ENCODE measurements at regions not wholly inside any gene's neighbourhood (a gene's known extent, or its start where the extent isn't known, plus 50 kb on each side); places are given as distances from the start of the nearest gene placed in this dataset.
"Not testable (repeated sequence)": the region's sequence is repeated elsewhere in the genome, so short reads cannot be mapped to it uniquely, and the experiment has no call there.

DNA sequence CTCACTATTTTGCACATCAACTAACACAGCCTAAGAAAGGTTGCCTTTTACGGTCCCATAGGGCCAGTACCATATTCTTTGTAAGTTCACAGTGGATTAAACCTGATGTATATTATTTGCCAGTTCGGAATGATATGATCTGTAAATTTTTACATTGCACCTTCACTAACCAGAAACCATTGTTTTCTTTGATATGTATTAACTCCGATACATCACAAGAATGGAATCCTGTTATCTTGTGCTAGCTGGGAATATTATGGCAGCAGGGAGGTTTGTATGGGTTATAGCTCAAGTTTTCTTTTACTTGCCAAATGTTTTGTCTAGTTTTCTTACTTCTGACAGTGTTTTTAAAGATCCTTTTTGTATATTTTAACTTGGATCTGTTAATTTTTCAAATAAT is 51.4 kb upstream of the S1PR1 start:
- no peak for DNase-seq

DNA sequence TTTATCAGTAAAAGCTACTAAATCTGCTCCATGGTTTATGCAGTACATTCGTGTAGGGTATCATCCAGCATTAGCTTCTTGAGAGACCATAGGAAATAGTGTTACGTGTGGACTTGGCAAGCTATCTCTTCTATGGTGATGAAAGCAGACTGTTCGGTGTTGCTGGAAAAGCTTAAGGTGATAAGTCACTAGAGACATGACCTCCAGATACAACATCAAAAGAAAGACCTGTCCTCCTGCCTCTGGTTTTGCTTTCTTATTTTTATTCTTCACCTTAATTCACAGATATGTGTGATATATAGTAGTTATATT is 53.5 kb upstream of the S1PR1 start:
- no peak for DNase-seq

GRCh38 chr1:101182627-101183387 is 54.0 kb upstream of the S1PR1 start:
- DNase-seq, result no peak

- no peak for DNase-seq
Measured at GRCh38 chr1:101181930-101182329, 54.9 kb upstream of the S1PR1 start.

DNA sequence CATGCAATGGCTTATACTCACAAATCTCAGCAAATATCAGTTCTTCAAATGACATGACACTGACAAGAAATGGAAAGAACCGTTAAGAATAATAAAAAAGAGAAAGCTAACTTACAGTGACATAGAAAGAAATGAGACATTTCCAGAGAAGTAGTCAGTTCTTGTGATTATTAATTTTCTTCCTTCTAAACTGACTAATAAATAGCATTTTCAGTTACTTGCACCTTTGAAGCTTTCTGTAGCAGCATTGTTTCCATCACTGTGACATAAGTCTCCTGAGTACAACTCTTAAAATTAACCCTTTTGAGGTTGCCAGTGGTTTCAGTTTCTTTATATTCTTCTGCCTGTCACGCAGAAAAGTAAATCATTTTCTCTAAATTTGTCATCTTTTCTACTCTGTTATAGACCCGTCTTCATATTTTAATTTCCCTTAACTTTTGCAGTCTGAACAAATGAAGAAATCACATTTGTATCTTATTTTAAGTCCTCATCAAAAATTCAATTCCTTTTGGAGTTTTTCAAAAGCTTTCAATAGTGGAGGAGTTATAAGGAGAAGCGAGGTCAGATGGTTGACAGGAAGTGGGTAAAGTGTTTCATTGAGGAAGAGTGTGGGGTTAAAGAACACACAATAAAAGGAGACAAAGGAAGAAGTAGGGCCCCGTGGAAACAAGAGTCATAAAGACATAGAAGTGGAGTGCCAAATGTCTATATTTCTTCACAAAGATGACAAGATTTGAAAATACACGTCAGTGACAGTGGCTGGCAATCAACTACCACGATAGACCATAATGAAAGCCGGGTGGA is 57.9 kb upstream of the S1PR1 start:
- DNase-seq, result no peak

GRCh38 chr1:101178341-101178687 is 58.5 kb upstream of the S1PR1 start:
- no peak for DNase-seq

DNA sequence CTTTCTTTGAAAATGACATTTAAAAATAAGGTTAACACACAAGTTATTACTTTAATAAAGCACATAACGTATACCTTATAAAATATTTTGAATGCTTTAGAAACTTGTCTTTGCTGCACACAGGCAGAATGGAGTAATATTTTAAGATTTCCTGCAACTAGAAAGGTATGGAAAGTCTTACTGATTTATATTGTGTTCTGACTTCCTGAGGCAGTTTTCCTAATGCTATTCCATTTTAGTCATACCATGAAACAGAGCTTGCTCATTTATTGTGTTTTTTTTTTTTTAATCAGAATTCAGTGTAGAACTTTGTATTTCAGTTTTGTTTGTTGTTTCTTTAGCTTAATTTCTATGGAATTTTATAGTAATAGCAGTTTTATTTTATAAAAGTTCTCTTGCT is 60.9 kb upstream of the S1PR1 start:
- no peak for DNase-seq

DNA sequence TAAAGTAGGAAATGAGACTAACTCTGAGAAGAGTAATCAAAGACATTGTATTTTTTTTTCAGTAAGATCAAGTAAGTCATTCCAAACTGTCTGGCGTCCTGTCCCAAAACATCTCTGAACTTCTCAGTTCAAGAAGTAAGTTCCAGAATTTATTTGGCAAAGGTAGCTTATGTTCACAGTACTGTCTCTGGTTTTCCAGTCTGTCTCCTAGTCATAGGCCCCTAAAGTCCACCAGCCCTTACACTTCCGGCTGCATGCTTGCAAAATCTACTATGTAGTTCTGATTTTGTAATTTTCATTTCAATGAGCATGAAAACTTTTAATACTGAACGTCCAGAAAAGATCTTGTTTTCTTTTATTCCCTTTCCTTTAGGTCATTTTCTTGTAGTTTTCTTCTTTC is 61.4 kb upstream of the S1PR1 start:
- no peak for DNase-seq

DNA sequence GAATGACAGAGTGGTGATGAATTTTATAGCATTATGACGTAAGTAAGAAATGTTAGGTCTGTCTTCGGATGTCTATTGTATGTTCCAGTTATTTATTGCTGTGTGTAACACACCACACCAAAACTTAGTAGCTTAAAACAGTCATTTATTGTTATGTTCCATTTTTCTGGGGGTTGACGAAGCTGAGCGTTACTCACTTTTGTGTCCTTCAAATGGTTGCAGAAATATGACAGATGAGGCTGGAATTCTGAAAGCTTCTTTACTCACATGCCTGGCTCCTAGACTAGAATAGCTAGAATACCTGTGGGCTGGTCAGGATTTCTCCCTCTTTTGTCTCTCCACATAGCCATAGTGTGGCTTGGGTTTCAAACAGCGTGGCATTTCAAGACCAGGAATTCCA is 62.1 kb upstream of the S1PR1 start:
- DNase-seq, result no peak

DNA sequence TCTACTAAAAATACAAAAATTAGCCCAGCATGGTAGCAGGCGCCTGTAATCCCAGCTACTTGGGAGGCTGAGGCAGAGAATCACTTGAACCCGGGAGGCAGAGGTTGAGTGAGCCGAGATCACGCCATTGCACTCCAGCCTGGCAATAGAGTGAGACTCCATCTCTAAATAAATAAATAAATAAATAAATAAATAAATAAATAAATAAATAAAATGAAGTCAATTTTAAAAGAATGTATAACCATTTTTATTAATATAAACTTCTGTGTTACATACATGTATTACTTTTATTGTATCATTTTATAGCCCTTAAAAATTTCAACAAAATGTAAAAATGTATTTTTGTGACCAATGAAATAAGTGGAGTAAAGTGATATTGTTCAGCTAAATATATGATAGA is 62.5 kb upstream of the S1PR1 start:
- DNase-seq, result not testable (repeated sequence)

- DNase-seq, result no peak
Measured at GRCh38 chr1:101170506-101171050, 66.2 kb upstream of the S1PR1 start.

- no peak for DNase-seq
Measured at GRCh38 chr1:101167891-101168290, 68.9 kb upstream of the S1PR1 start.

DNA sequence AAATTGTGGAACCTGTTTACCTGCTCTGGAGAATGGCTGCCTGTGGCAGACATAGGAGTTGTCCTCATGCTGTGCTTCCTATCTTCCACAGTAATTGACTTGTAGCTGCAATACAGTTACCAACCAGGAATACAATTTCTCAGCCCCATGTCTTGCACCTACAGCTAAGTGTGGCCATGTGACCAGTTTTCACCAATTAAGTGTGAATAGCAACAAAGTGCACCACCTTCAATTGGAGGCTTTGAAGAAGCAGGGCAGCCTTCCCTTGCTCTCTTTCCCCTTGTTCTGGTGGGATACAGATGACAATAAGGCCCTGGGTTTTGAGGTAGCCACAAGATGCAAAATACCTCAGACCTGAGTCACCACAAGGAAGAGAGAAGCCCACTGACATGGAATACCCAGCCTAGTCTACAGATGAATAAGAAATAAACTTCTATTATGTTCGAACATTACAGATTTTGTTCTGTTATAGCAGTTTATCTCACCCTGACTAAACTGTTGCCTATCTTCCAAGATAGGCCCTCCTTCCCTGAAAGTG is 70.2 kb upstream of the S1PR1 start:
- no peak for DNase-seq

GRCh38 chr1:101165954-101166353 is 70.9 kb upstream of the S1PR1 start:
- no peak for DNase-seq

GRCh38 chr1:101165532-101165931 is 71.3 kb upstream of the S1PR1 start:
- no peak for DNase-seq

GRCh38 chr1:101164776-101165175 is 72.0 kb upstream of the S1PR1 start:
- DNase-seq, result no peak

DNA sequence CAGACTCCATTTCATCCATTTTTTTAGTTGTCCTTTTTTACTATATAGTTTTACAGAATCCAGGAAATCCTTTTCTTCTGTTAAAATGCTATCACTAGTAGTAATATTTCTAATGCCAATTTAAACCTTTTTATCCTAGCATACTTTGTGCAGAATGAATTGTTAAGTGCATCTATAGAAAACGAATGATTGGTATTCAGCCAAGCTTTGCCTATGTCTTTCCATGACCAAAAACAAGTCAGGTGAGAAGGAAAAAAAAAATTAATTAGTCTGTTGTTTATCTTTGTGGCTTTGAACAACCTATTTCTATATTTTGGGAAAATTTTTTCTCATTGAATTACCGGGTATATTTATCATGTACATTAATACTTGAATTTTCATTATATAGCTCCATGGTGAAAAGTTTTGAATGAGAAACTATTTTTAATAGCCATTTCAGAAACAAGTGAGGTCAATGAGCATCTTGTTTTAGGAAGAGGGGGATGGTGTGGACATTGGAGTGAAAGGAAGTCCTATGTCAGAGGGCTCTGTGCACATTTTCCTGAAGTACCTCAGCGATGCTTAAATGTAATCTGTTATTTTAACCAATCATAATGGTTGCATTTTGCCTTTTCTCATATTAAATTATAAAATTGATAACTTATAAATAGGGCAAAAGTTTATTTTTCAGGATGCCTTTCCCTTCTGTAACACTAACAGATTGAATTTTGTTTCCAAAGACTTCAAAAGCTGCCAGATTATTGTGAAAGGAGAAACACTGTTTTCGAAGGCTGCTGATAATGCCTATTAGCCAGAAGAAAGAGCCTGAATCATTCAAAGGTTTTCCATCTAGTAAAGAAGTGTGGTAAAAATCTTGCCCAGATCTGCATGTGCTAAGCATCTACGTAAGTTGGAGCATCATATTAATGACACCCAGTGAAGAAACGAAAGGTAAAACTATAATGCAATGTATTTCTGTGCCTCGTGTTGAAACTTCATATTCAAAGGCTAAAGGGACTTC is 73.8 kb upstream of the S1PR1 start:
- DNase-seq, result no peak

GRCh38 chr1:101162300-101162699 is 74.5 kb upstream of the S1PR1 start:
- no peak for DNase-seq

DNA sequence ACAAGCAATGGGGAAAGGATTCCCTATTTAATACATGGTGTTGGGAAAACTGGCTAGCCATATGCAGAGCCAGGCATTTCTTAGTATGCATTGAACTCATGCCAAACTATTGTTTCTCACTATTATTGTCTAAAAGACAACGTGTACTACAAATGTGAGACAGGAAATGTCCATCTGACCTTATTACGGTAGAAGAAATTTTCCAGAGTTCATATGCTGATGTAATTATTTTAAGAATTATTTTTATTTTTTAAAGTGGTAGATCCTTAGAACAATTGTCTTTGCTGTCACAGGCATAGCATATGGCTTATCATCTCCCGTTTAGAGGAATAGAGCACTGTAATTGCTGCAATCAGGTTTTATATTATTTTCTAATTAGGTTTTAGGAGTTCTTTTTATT is 75.2 kb upstream of the S1PR1 start:
- no peak for DNase-seq

DNA sequence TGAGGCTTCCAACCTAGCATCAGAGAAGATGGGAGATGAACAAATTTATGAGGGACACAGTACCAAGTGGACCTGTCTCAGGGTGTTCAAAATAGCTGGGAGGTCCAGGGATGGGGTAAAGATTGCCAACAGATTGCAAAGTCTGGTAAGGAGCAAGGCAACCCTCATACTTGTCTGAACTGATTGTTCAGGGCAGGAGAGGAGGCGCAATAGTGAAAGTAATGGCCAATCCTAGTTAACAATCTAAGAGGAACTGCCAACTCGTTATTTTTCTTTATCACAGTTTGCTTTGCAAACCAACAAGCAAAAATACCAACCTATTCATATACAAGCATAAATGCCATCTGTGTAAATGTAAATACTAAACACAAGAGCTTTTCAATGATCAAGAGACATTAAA is 78.4 kb upstream of the S1PR1 start:
- no peak for DNase-seq

- DNase-seq, result no peak
Measured at GRCh38 chr1:101154547-101154946, 82.3 kb upstream of the S1PR1 start.

DNA sequence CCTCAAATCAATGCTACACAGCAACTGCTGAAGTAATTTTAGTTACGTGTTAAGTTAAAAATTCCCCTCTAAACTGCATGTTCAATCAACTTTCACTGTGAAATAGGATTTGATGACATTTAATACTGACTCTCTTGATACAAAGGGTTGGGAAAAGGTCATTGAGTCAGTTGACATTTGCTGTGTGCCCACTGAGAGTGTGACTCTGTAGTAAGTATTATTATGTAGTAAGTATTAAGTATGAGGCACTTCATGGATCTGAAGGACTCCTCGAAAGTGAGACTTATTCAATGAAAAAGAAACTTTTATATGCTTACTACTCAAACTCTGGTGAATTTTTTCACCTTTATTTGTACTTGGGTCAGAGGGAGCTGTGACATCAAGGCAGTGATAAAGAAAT is 83.1 kb upstream of the S1PR1 start:
- no peak for DNase-seq

GRCh38 chr1:101152633-101153032 is 84.2 kb upstream of the S1PR1 start:
- no peak for DNase-seq

Data from activated naive CD4-positive, alpha-beta T cell (primary cell).